ENCODE measurements at regions not wholly inside any gene's neighbourhood (a gene's known extent, or its start where the extent isn't known, plus 50 kb on each side); places are given as distances from the start of the nearest gene placed in this dataset.

- Histone ChIP-seq H3K27ac (ENCODE audit: low read depth) (no peak overlapping the region), H3K36me3 (ENCODE audit: insufficient read depth) (no peaks in the 10 kb centered on the region), H3K4me3 (ENCODE audit: low read depth, low read length) (no peak overlapping the region), H3K4me1 (ENCODE audit: insufficient read depth) (no peaks in the 10 kb centered on the region)
- WGBS, result 87% methylated on average over 2 of the region's 2 CpGs
- DNase-seq (ENCODE audit: extremely low spot score), result no peak
These were observed 269.4 kb upstream of the TCF4 start for GRCh38 chr18:55857409-55857808.

- no peak for DNase-seq (ENCODE audit: extremely low spot score)
- H3K4me3 ChIP-seq (ENCODE audit: low read depth, low read length), result no peak overlapping the region
These were observed 268.7 kb upstream of the TCF4 start for GRCh38 chr18:55856679-55857078.

GRCh38 chr18:55856229-55856628 lies 268.2 kb upstream of the TCF4 start:
- DNase-seq (ENCODE audit: extremely low spot score), result no peak
- Histone ChIP-seq H3K36me3 (ENCODE audit: insufficient read depth) (no peaks in the 10 kb centered on the region), H3K4me1 (ENCODE audit: insufficient read depth) (no peaks in the 10 kb centered on the region), H3K27ac (ENCODE audit: low read depth) (no peak overlapping the region), H3K4me3 (ENCODE audit: low read depth, low read length) (no peak overlapping the region)
- WGBS, result 53% methylated on average over 2 of the region's 2 CpGs

More at GRCh38 chr18:55856679-55857078, 268.7 kb upstream of the TCF4 start:
- no peaks in the 10 kb centered on the region for H3K4me1 ChIP-seq (ENCODE audit: insufficient read depth)
- H3K27ac ChIP-seq (ENCODE audit: low read depth), result no peak overlapping the region
- H3K36me3 ChIP-seq (ENCODE audit: insufficient read depth), result no peaks in the 10 kb centered on the region

DNA sequence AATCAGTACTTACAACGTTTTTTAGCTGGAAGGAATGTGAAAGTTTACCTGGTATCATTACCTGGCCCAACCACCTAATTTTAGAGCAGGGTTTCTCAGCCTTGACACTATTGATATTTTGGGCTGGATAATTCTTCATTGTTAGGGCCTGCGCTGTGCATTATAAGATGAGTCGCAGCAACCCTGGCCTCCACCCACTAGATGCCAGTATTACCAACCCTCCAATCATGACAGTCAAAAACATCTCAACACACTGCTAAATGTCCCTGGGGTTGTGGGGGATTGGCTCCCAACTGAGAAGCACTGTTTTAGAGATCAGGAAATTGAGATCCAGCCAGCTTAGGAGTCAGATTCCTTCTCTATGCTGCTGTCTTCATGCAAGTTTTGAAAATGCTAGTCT lies 265.3 kb upstream of the TCF4 start:
- Histone ChIP-seq H3K4me3 (ENCODE audit: low read depth, low read length) (no peak overlapping the region), H3K4me1 (ENCODE audit: insufficient read depth) (no peaks in the 10 kb centered on the region), H3K36me3 (ENCODE audit: insufficient read depth) (no peaks in the 10 kb centered on the region), H3K27ac (ENCODE audit: low read depth) (no peak overlapping the region)
- 88% methylated on average over 3 of the region's 3 CpGs for WGBS
- DNase-seq (ENCODE audit: extremely low spot score), result no peak

DNA sequence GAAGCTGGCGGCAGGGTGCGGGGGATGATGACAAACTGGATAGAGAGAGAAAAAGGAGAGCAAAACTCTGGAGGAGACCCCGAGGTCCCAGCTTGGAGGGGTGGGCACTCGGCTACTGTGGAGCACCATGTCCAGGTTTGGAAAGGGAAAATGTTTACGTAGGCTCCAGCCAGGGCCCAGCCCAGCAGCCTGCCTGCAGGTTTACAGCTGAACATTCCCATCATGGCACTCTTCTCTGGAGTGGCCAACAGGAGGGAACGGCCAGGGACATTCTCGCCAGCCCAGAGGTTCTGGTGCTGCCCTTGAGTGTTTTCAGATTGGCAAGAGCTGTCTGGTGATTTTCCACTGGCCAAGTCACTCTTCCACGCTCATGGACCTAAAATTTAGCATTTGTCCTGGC lies 262.9 kb upstream of the TCF4 start:
- no peaks in the 10 kb centered on the region for H3K4me1 ChIP-seq (ENCODE audit: insufficient read depth)
- H3K27ac ChIP-seq (ENCODE audit: low read depth), result no peak overlapping the region
- 92% methylated on average over 8 of the region's 8 CpGs for WGBS
- DNase-seq (ENCODE audit: extremely low spot score), result no peak
- no peak overlapping the region for H3K4me3 ChIP-seq (ENCODE audit: low read depth, low read length)
- H3K36me3 ChIP-seq (ENCODE audit: insufficient read depth), result no peaks in the 10 kb centered on the region

DNA sequence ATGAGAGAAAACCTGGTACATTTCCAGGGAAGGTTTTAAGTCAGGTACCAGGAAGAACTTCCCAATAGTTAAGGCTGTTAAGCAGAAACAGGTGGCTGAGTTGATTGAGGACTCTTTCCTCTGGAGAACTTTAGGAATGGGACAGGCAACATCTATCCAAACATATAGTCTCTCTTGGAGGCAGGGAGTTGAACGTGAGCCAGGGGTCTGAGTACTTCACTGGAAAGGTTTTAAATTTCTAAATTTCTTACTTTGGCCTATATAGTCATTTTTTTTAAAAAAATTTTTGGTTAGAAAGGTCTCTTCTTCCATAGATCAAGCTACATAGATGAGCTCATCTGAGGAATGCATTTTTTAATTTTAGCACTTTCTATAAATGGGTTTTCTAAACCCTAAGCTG lies 261.4 kb upstream of the TCF4 start:
- Histone ChIP-seq H3K36me3 (ENCODE audit: insufficient read depth) (no peaks in the 10 kb centered on the region), H3K27ac (ENCODE audit: low read depth) (no peak overlapping the region), H3K4me3 (ENCODE audit: low read depth, low read length) (no peak overlapping the region), H3K4me1 (ENCODE audit: insufficient read depth) (no peaks in the 10 kb centered on the region)
- 60% methylated on average over 1 of the region's 1 CpG for WGBS
- no peak for DNase-seq (ENCODE audit: extremely low spot score)

DNA sequence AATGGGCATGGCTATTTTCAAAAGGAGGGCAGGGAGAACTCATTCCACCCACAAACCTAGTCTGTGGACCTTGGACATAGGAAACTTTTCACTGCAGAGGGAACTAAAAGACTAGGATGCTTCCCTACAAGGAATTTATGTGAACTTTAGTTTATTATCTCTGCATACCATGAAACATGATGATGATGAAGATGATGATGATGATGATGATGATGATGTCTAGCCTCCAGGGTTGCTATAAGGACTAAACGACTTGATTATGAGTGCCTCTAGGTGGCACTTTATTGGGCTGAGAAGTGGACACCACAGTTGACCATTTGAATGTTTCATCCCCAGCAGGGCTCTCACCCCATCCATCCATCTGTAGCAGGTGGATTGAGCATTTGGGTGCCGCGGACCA lies 260.0 kb upstream of the TCF4 start:
- WGBS, result 93% methylated on average over 3 of the region's 3 CpGs
- DNase-seq (ENCODE audit: extremely low spot score), result no peak
- Histone ChIP-seq H3K4me3 (ENCODE audit: low read depth, low read length) (no peak overlapping the region), H3K36me3 (ENCODE audit: insufficient read depth) (no peaks in the 10 kb centered on the region), H3K4me1 (ENCODE audit: insufficient read depth) (no peaks in the 10 kb centered on the region), H3K27ac (ENCODE audit: low read depth) (no peak overlapping the region)

GRCh38 chr18:55845221-55845620 lies 257.2 kb upstream of the TCF4 start:
- no peak for DNase-seq (ENCODE audit: extremely low spot score)
- WGBS, result 87% methylated on average over 4 of the region's 4 CpGs

DNA sequence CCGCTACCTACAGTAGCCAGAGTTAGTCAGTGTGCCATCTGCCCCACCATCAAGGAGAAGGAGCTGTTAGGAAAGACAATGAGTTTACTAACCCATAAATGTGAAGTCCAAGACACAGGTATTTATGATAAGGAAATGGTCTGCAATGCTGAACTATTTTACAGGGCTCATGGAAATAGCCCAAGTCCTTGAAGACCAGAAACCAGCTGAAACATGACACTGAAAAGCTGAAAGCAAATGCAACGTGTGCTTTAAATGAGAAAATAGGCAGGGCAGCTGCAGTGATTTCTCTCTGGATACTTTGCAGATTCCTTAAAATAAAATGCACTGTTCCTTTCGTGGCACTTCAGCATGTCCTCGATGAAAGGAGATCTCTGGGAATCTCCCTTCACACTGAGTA lies 256.4 kb upstream of the TCF4 start:
- no peak overlapping the region for H3K4me3 ChIP-seq (ENCODE audit: low read depth, low read length)
- no peaks in the 10 kb centered on the region for H3K36me3 ChIP-seq (ENCODE audit: insufficient read depth)
- H3K4me1 ChIP-seq (ENCODE audit: insufficient read depth), result no peaks in the 10 kb centered on the region
- no peak overlapping the region for H3K27ac ChIP-seq (ENCODE audit: low read depth)
- DNase-seq (ENCODE audit: extremely low spot score), result no peak
- WGBS, result 41% methylated on average over 4 of the region's 4 CpGs

More at GRCh38 chr18:55845221-55845620, 257.2 kb upstream of the TCF4 start:
- Histone ChIP-seq H3K36me3 (ENCODE audit: insufficient read depth) (no peaks in the 10 kb centered on the region), H3K4me3 (ENCODE audit: low read depth, low read length) (no peak overlapping the region), H3K4me1 (ENCODE audit: insufficient read depth) (no peaks in the 10 kb centered on the region), H3K27ac (ENCODE audit: low read depth) (no peak overlapping the region)

- Histone ChIP-seq H3K4me1 (ENCODE audit: insufficient read depth) (no peaks in the 10 kb centered on the region), H3K36me3 (ENCODE audit: insufficient read depth) (no peaks in the 10 kb centered on the region), H3K27ac (ENCODE audit: low read depth) (no peak overlapping the region), H3K4me3 (ENCODE audit: low read depth, low read length) (no peak overlapping the region)
- no peak for DNase-seq (ENCODE audit: extremely low spot score)
- WGBS, result 69% methylated on average over 2 of the region's 2 CpGs
These were observed 253.3 kb upstream of the TCF4 start for GRCh38 chr18:55841314-55841713.

DNA sequence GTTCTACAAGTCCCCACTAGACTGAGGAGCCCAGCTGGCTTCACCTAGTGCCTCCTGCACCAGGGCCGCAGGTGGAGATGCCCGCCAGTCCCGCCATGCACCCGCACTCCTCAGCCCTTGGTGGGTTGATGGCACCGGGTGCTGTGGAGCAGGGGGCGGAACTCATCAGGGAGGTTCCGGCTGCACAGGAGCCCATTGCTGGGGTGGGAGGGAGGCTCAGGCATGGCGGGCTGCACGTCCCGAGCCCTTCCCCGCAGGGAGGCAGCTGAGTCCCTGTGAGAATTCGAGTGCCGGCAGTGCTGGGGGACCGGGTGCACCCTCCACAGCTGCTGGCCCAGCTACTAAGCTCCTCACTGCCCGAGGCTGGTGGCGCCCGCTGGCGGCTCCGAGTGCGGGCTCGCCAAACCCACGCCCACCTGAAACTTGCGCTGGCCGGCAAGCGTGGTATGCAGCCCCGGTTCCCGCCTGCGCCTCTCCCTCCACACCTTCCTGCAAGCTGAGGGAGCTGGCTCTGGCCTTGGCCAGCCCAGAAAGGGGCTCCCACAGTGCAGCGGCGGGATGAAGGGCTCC lies 252.7 kb upstream of the TCF4 start:
- no peak for DNase-seq (ENCODE audit: extremely low spot score)

DNA sequence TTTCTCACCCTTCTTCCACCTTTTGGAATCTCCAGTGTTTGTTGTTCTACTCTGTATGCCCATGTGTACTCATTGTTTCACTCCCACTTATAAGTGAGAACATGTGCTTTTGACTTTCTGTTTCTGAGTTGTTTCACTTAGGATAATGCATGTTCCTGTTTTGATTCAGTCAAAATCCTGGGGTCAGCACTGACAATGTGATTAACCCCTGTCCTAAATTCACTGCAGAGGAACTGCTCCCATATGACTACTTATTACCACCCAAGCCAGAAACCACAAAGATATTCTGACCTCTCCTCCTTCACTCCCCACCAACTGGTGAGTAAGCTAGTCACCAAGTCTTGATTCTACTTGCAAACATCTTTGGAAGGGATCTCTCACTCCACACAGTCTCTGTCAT lies 251.4 kb upstream of the TCF4 start:
- DNase-seq (ENCODE audit: extremely low spot score), result no peak
- no peak overlapping the region for H3K4me3 ChIP-seq (ENCODE audit: low read depth, low read length)

More for the DNA sequence above, 252.7 kb upstream of the TCF4 start:
- Histone ChIP-seq H3K27ac (ENCODE audit: low read depth) (no peak overlapping the region), H3K4me3 (ENCODE audit: low read depth, low read length) (no peak overlapping the region), H3K36me3 (ENCODE audit: insufficient read depth) (no peaks in the 10 kb centered on the region), H3K4me1 (ENCODE audit: insufficient read depth) (no peaks in the 10 kb centered on the region)
- WGBS, result 94% methylated on average over 30 of the region's 30 CpGs

DNA sequence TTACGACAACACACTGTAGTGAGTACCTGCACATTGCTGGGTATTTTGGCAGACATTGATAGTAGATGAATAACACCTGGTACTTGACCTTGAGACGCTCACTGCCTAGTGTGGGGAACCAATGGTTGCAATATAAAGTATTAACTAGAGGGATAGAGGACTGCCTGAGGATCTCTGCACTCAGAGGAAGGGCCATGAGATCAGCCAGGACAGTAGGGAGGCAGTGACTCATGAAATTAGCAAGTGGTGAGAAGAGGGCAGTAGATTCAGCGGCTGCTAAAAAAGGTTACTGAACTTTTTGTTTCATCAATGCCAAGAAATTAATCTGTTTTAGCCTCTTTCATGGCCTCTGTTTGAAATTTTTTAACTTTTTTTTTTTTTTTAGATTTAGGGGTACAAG lies 250.8 kb upstream of the TCF4 start:
- WGBS, result 92% methylated on average over 3 of the region's 3 CpGs
- Histone ChIP-seq H3K27ac (ENCODE audit: low read depth) (no peak overlapping the region), H3K4me1 (ENCODE audit: insufficient read depth) (no peaks in the 10 kb centered on the region), H3K4me3 (ENCODE audit: low read depth, low read length) (no peak overlapping the region), H3K36me3 (ENCODE audit: insufficient read depth) (no peaks in the 10 kb centered on the region)
- no peak for DNase-seq (ENCODE audit: extremely low spot score)

More for the DNA sequence above, 251.4 kb upstream of the TCF4 start:
- no peaks in the 10 kb centered on the region for H3K36me3 ChIP-seq (ENCODE audit: insufficient read depth)
- H3K4me1 ChIP-seq (ENCODE audit: insufficient read depth), result no peaks in the 10 kb centered on the region
- no peak overlapping the region for H3K27ac ChIP-seq (ENCODE audit: low read depth)

- Histone ChIP-seq H3K36me3 (ENCODE audit: insufficient read depth) (no peaks in the 10 kb centered on the region), H3K4me1 (ENCODE audit: insufficient read depth) (no peaks in the 10 kb centered on the region), H3K4me3 (ENCODE audit: low read depth, low read length) (no peak overlapping the region), H3K27ac (ENCODE audit: low read depth) (no peak overlapping the region)
- 85% methylated on average over 6 of the region's 6 CpGs for WGBS
- no peak for DNase-seq (ENCODE audit: extremely low spot score)
These were observed 250.3 kb upstream of the TCF4 start for GRCh38 chr18:55838319-55838718.

GRCh38 chr18:55833543-55833942 lies 245.6 kb upstream of the TCF4 start:
- 64% methylated on average over 4 of the region's 4 CpGs for WGBS
- H3K4me1 ChIP-seq (ENCODE audit: insufficient read depth), result no peaks in the 10 kb centered on the region
- no peak overlapping the region for H3K27ac ChIP-seq (ENCODE audit: low read depth)
- H3K36me3 ChIP-seq (ENCODE audit: insufficient read depth), result no peaks in the 10 kb centered on the region
- no peak for DNase-seq (ENCODE audit: extremely low spot score)
- H3K4me3 ChIP-seq (ENCODE audit: low read depth, low read length), result no peak overlapping the region

Data from urinary bladder (tissue), 3 donors.